ENCODE measurements at regions not wholly inside any gene's neighbourhood (a gene's known extent, or its start where the extent isn't known, plus 50 kb on each side); places are given as distances from the start of the nearest gene placed in this dataset.

DNA sequence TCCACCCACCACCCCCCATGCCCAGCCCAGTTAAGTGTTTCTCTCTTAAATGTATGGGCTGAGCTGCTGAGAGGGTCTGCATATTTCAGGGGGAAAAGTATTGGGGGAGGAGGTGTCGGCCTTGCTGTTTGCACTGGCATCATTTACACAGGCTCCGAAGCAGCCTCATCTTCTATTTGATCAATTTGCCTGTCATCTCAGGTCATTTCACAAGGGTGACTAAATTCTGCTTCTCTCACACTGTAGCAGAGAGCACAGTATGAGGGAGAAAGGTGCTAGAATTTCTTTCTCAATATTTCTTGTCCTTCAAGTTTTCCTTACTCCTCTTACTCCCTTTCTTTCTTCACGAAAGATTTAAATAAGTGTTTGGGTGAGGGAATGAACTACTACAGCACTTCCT is 135.9 kb downstream of the AACS start:
- TF ChIP-seq, protein P1, sequence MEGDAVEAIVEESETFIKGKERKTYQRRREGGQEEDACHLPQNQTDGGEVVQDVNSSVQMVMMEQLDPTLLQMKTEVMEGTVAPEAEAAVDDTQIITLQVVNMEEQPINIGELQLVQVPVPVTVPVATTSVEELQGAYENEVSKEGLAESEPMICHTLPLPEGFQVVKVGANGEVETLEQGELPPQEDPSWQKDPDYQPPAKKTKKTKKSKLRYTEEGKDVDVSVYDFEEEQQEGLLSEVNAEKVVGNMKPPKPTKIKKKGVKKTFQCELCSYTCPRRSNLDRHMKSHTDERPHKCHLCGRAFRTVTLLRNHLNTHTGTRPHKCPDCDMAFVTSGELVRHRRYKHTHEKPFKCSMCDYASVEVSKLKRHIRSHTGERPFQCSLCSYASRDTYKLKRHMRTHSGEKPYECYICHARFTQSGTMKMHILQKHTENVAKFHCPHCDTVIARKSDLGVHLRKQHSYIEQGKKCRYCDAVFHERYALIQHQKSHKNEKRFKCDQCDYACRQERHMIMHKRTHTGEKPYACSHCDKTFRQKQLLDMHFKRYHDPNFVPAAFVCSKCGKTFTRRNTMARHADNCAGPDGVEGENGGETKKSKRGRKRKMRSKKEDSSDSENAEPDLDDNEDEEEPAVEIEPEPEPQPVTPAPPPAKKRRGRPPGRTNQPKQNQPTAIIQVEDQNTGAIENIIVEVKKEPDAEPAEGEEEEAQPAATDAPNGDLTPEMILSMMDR (IDR thresholded peaks at IDR 0.05) = no peak
- TF ChIP-seq POLR2A (IDR thresholded peaks at IDR 0.05) = no peak
